ENCODE measurements at regions not wholly inside any gene's neighbourhood (a gene's known extent, or its start where the extent isn't known, plus 50 kb on each side); places are given as distances from the start of the nearest gene placed in this dataset.

DNA sequence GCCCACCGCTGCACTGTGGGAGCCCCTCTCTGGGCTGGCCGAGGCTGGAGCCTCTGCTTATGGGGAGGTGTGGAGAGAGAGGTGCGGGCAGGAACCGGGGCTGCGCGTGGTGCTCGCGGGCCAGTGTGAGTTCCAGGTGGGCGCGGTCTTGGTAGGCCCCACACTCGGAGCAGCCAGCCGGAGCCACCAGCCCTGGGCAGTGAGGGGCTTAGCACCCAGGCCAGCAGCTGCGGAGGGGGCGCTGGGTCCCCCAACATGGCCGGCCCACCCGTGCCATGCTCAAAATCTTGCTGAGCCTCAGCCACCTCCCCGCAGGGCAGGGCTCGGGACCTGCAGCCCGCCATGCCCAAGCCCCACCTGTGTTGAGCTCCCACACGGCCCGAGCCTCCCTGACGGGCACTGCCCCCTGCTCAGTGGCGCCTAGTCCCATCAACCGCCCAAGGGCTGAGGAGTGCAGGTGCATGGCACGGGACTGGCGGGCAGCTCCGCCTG lies 856.8 kb upstream of the CELF2 start:
- no peaks in the 10 kb centered on the region for H3K79me2 ChIP-seq (ENCODE audit: control insufficient read depth, insufficient read depth, low read length)
- TF ChIP-seq, protein P1, sequence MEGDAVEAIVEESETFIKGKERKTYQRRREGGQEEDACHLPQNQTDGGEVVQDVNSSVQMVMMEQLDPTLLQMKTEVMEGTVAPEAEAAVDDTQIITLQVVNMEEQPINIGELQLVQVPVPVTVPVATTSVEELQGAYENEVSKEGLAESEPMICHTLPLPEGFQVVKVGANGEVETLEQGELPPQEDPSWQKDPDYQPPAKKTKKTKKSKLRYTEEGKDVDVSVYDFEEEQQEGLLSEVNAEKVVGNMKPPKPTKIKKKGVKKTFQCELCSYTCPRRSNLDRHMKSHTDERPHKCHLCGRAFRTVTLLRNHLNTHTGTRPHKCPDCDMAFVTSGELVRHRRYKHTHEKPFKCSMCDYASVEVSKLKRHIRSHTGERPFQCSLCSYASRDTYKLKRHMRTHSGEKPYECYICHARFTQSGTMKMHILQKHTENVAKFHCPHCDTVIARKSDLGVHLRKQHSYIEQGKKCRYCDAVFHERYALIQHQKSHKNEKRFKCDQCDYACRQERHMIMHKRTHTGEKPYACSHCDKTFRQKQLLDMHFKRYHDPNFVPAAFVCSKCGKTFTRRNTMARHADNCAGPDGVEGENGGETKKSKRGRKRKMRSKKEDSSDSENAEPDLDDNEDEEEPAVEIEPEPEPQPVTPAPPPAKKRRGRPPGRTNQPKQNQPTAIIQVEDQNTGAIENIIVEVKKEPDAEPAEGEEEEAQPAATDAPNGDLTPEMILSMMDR (optimal IDR thresholded peaks at IDR 0.05 in 1 of 3, IDR thresholded peaks at IDR 0.05 in 1 of 3, conservative IDR thresholded peaks at IDR 0.05 in 1 of 3; ENCODE audit: extremely low read depth in 1 of 3, insufficient read depth in 2 of 3, low read length in 3 of 3): no peak
- TF ChIP-seq EZH2 (IDR thresholded peaks at IDR 0.05; ENCODE audit: low read length): no peak
- FAIRE-seq: no peak
- H3K27me3 ChIP-seq (ENCODE audit: control insufficient read depth, extremely low read depth, insufficient read depth, low read length): no peaks in the 10 kb centered on the region
- no peak for DNase-seq (ENCODE audit: low read depth, low spot score)
- H3K9me1 ChIP-seq (ENCODE audit: control insufficient read depth, extremely low read depth, insufficient read depth, low read length): no peaks in the 10 kb centered on the region
- no peaks in the 10 kb centered on the region for H3K9me3 ChIP-seq (ENCODE audit: control insufficient read depth, low read depth, low read length)
- no peak overlapping the region for H2AFZ ChIP-seq (ENCODE audit: control insufficient read depth, low read length)
- H3K27ac ChIP-seq (ENCODE audit: control insufficient read depth, insufficient read depth, low read length): no peak overlapping the region
- H3K4me2 ChIP-seq (ENCODE audit: control insufficient read depth, extremely low read depth, insufficient read depth, low read depth, low read length): no peak overlapping the region
- H3K9ac ChIP-seq (ENCODE audit: control insufficient read depth, extremely low read depth, insufficient read depth, low read length): no peak overlapping the region
- no peak overlapping the region for H3K4me3 ChIP-seq (ENCODE audit: control insufficient read depth in 2 of 3, extremely low read depth in 1 of 3, insufficient read depth in 2 of 3, low read depth in 1 of 3, low read length in 3 of 3)
- dilution Hi-C loops (cut with MboI; ENCODE audit: extremely low pct_ligation_motif_present, low sequenced_read_pairs): no loop called here
- H3K36me3 ChIP-seq (ENCODE audit: control insufficient read depth in 2 of 2, extremely low read depth in 1 of 2, insufficient read depth in 2 of 2, low read length in 2 of 2): no peaks in the 10 kb centered on the region
- no peaks in the 10 kb centered on the region for H3K4me1 ChIP-seq (ENCODE audit: control insufficient read depth, extremely low read depth, insufficient read depth, low read length)
- H4K20me1 ChIP-seq (ENCODE audit: control insufficient read depth, extremely low read depth, insufficient read depth, low read length): no peaks in the 10 kb centered on the region

DNA sequence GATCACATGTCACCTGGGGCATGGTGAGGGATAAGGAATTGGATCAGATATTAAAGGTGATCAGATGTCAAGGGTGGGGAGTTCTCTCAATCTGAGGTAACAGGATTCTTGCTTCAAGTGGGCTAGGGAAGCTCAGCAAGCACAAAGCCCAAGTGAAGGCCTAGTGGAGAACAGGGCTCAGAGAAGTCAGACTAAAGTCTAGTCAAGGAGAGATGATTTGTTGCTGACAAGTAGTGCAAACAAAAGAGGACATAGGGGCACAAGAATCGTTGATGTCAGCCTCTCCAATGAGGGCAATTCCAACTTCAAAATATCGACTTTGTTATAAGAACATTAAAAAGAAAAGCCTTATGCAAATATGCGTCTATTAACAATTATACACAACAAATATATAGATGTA lies 852.8 kb upstream of the CELF2 start:
- no peak overlapping the region for H3K9ac ChIP-seq (ENCODE audit: control insufficient read depth, extremely low read depth, insufficient read depth, low read length)
- H3K36me3 ChIP-seq (ENCODE audit: control insufficient read depth in 2 of 2, extremely low read depth in 1 of 2, insufficient read depth in 2 of 2, low read length in 2 of 2): no peaks in the 10 kb centered on the region
- no peak overlapping the region for H3K4me2 ChIP-seq (ENCODE audit: control insufficient read depth, extremely low read depth, insufficient read depth, low read depth, low read length)
- dilution Hi-C loops (cut with MboI; ENCODE audit: extremely low pct_ligation_motif_present, low sequenced_read_pairs): no loop called here
- H3K79me2 ChIP-seq (ENCODE audit: control insufficient read depth, insufficient read depth, low read length): no peaks in the 10 kb centered on the region
- TF ChIP-seq, protein P1 (optimal IDR thresholded peaks at IDR 0.05 in 1 of 3, IDR thresholded peaks at IDR 0.05 in 1 of 3, conservative IDR thresholded peaks at IDR 0.05 in 1 of 3; ENCODE audit: extremely low read depth in 1 of 3, insufficient read depth in 2 of 3, low read length in 3 of 3): no peak
- no peak for TF ChIP-seq EZH2 (IDR thresholded peaks at IDR 0.05; ENCODE audit: low read length)
- no peaks in the 10 kb centered on the region for H4K20me1 ChIP-seq (ENCODE audit: control insufficient read depth, extremely low read depth, insufficient read depth, low read length)
- H3K27me3 ChIP-seq (ENCODE audit: control insufficient read depth, extremely low read depth, insufficient read depth, low read length): no peaks in the 10 kb centered on the region
- no peak overlapping the region for H2AFZ ChIP-seq (ENCODE audit: control insufficient read depth, low read length)
- H3K9me3 ChIP-seq (ENCODE audit: control insufficient read depth, low read depth, low read length): no peaks in the 10 kb centered on the region
- H3K4me3 ChIP-seq (ENCODE audit: control insufficient read depth in 2 of 3, extremely low read depth in 1 of 3, insufficient read depth in 2 of 3, low read depth in 1 of 3, low read length in 3 of 3): no peak overlapping the region
- H3K4me1 ChIP-seq (ENCODE audit: control insufficient read depth, extremely low read depth, insufficient read depth, low read length): no peaks in the 10 kb centered on the region
- DNase-seq (ENCODE audit: low read depth, low spot score) (no peak), FAIRE-seq (no peak)
- H3K27ac ChIP-seq (ENCODE audit: control insufficient read depth, insufficient read depth, low read length): no peak overlapping the region
- no peaks in the 10 kb centered on the region for H3K9me1 ChIP-seq (ENCODE audit: control insufficient read depth, extremely low read depth, insufficient read depth, low read length)
